ENCODE measurements at regions not wholly inside any gene's neighbourhood (a gene's known extent, or its start where the extent isn't known, plus 50 kb on each side); places are given as distances from the start of the nearest gene placed in this dataset.

- DNase-seq (ENCODE audit: low read depth, low spot score), result no peak
Observed at GRCh38 chr4:18296411-18296810, 274.9 kb upstream of the LCORL start.

GRCh38 chr4:18294846-18295245, 273.3 kb upstream of the LCORL start:
- no peak for DNase-seq (ENCODE audit: low read depth, low spot score)

DNA sequence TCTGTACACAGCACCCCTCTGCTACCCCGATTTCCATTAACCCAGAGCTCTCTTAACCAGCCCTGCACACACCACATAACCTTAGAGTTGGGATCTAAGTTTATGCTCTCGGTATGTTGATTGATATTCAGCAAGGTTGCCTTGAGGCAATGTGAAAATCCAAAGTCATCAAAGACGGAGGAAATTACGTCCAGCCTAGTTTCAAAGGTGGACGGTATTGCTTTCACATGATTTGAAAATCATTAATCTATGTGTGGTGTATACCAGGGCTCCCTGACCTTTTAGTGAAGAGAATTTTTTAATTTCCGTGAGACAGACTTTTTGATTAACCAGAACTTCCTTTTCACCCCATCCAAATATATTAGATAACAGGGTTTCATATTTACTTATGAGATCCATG, 272.5 kb upstream of the LCORL start:
- no peak for DNase-seq (ENCODE audit: low read depth, low spot score)

- no peak for DNase-seq (ENCODE audit: low read depth, low spot score)
Observed at GRCh38 chr4:18292411-18292810, 270.9 kb upstream of the LCORL start.

DNA sequence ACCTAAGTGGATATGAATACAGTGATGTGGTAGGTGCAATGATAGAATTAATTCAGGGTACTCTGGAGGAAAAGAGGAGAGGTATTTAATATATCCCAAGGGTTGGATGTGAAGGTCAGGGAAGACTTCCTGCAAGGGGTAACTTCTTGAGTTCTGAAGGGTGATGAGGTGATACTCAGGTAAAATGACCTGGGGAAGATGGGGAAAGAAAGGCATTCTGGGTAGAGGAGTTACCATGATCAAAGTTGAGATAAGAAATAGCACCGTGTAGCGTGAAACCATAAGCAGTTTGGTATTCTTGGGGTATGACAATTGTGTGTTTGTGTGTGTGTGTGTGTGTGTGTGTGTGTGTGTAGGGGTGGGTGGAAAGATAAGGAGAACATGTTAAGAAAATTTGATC, 270.4 kb upstream of the LCORL start:
- no peak for DNase-seq (ENCODE audit: low read depth, low spot score)

GRCh38 chr4:18291256-18291655, 269.7 kb upstream of the LCORL start:
- DNase-seq (ENCODE audit: low read depth, low spot score), result no peak

GRCh38 chr4:18285357-18285756, 263.8 kb upstream of the LCORL start:
- DNase-seq (ENCODE audit: low read depth, low spot score), result no peak

GRCh38 chr4:18278244-18278643, 256.7 kb upstream of the LCORL start:
- DNase-seq (ENCODE audit: low read depth, low spot score), result no peak

DNA sequence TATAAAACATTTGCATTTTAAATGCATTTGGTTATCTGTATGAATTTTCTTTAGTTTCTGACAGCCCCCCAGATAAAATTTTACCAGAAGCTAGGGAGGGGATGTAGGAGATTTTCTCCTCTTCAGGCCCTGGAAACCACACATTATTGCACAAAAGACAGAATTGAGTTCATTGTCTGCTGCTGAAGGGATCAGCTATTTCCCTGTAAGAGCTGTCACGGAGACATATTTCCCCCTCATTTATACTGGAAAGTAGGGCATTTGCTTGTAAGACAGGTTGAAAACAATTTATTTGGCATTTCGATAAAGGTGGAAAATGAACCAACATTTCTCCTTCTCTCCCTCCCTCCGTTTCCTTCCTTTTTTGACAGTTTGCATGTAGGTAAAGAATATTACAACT, 241.3 kb upstream of the LCORL start:
- no peak for DNase-seq (ENCODE audit: low read depth, low spot score)

- no peak for DNase-seq (ENCODE audit: low read depth, low spot score)
Observed at GRCh38 chr4:18252052-18252451, 230.5 kb upstream of the LCORL start.

- DNase-seq (ENCODE audit: low read depth, low spot score), result no peak
Observed at GRCh38 chr4:18250564-18250963, 229.0 kb upstream of the LCORL start.

GRCh38 chr4:18248611-18249010, 227.1 kb upstream of the LCORL start:
- no peak for DNase-seq (ENCODE audit: low read depth, low spot score)

- DNase-seq (ENCODE audit: low read depth, low spot score), result no peak
Observed at GRCh38 chr4:18247189-18247588, 225.6 kb upstream of the LCORL start.

GRCh38 chr4:18242919-18243693, 221.6 kb upstream of the LCORL start:
- DNase-seq (ENCODE audit: low read depth, low spot score), result no peak

GRCh38 chr4:18241727-18242126, 220.2 kb upstream of the LCORL start:
- peak; percentile 54 for DNase-seq (ENCODE audit: low read depth, low spot score)

DNA sequence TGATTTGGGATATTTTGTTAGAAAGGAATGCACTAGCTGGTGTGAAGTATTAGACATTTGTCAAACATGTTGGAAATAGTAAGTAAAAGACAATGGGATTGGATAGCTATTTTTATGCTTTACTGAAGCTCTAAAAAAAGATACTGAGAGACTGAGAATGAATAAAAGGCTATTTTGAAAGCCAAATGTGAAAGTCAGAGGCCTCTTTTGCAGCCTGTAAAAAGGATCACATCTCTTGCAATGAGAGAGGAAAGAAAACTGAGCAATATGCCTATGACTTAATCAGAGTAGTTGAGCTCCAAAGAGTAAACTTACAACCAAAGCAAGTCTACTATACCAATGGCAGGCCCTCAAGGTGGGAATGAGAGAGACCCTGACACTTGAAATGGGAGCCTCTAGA, 212.6 kb upstream of the LCORL start:
- no peak for DNase-seq (ENCODE audit: low read depth, low spot score)

GRCh38 chr4:18231726-18232125, 210.2 kb upstream of the LCORL start:
- no peak for DNase-seq (ENCODE audit: low read depth, low spot score)

GRCh38 chr4:18227880-18228279, 206.3 kb upstream of the LCORL start:
- DNase-seq (ENCODE audit: low read depth, low spot score), result no peak

DNA sequence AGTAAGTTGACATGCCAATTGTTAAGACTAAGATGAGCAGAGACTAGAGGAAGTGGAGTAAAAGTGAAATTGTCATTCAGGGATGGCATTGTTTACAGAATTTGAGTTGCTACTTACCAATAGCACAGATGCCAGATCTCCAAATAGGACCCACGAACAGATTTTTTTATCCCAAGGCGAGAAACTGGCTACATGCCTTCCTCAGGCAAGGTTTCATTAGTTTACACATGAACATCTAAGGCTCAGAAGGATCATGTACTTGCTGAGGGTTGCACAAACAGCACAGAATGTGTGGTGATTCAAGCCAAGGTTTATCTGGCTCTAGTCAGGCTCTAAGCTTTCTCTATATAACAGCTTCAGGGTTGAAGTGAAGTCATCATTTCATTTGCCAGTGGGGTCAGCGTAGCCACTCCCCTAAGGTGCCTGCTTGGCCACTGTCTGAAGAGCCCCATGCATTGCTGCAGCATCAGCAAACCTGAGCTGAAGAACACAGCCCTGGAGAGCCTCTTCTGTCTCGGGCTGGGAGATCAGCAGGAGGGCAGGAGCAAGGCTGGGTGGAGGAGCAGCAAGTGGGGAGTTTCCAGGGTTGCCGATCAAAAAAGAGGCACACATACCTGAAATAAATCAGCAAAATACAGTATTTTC, 193.0 kb upstream of the LCORL start:
- no peak for DNase-seq (ENCODE audit: low read depth, low spot score)

DNA sequence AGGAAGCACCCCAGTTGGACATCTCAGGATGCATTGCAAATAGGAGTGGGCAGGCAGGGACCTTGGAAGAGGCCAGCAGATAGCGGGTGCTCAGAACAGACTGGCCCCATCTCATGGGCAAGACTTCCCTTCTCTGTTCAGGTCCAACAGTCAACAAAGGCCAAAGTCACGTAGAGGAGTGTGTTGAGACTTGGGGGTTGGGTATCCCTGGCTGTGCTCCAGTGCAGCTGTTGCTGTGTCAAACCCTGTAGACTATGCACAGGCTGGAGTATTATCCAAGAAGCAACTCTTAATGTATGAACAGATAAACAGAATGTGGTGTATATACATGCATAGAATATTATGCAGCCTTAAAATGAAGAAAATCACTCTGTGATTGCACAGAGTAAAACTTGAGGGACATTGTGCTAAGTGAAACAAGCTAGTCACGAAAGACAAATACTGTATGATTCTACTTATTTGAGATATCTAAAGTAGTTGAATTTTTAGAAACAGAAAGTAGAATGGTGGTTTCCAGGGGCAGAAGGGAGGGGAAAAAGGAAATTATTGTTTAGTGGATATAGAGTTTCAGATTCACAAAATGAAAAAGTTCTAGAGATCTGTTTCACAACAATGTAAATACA, 192.1 kb upstream of the LCORL start:
- DNase-seq (ENCODE audit: low read depth, low spot score), result no peak

GRCh38 chr4:18209448-18209847, 187.9 kb upstream of the LCORL start:
- DNase-seq (ENCODE audit: low read depth, low spot score), result no peak

GRCh38 chr4:18203966-18204365, 182.4 kb upstream of the LCORL start:
- no peak for DNase-seq (ENCODE audit: low read depth, low spot score)

DNA sequence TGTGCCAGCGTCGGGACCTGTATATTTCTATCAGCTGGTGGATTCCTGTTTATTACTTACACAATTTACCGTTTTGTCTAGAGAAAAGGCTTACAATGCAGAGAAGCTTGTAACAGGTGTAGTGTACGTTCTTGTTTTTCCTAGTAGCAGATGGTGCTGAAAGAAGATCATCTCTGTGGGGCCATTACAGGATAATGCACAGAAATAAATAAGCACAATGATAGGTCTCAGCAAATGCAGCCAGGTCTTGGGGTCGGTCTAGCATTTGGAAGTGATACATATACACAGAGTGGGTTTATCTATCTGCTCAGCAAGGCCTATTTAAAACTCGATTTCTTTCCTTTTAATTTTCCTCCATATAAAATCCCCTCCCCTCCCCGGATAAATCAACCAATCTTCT, 180.9 kb upstream of the LCORL start:
- no peak for DNase-seq (ENCODE audit: low read depth, low spot score)

Data from astrocyte of the hippocampus (primary cell).